SU-DHL-6 (cell line): ENCODE measurements at regions not wholly inside any gene's neighbourhood (a gene's known extent, or its start where the extent isn't known, plus 50 kb on each side); places are given as distances from the start of the nearest gene placed in this dataset.

Experiments used
- H2AFZ ChIP-seq: fragments of 200-600 bp; sonication (generic); 2 replicates; pipeline ENCODE4 v1.6.1; 2014; ENCODE audit warnings: low read depth, mild to moderate bottlenecking, moderate library complexity, mixed read lengths, antibody characterized with exemption, low read length; ENCODE audit not compliant: severe bottlenecking
- H3F3A ChIP-seq: fragments of 200-600 bp; shearing (Covaris generic); 2 replicates; pipeline ENCODE4 v1.6.0; 2016; ENCODE audit warnings: antibody characterized with exemption, mild to moderate bottlenecking; ENCODE audit not compliant: insufficient read depth
- H3K27ac ChIP-seq: fragments of 200-600 bp; sonication (generic); 2 replicates; pipeline ENCODE4 v1.5.1; 2016; ENCODE audit warnings: low read depth, mild to moderate bottlenecking, low read length, moderate library complexity, mixed read lengths
- H3K27me3 ChIP-seq: fragments of 200-600 bp; sonication (generic), shearing (Covaris generic); 2 replicates; pipeline ENCODE4 v1.6.0; 2014; ENCODE audit warnings: mild to moderate bottlenecking, low read length
- H3K36me3 ChIP-seq: fragments of 200-600 bp; sonication (generic); 2 replicates; pipeline ENCODE4 v1.6.1; 2014; ENCODE audit warnings: mild to moderate bottlenecking, low read length, mixed read lengths
- H3K4me2 ChIP-seq: fragments of 300-600, 200-600 bp; shearing (Covaris generic), sonication (generic); 2 replicates; pipeline ENCODE4 v1.6.0; 2014; ENCODE audit warnings: low read length, low read depth, mild to moderate bottlenecking; ENCODE audit not compliant: poor library complexity, severe bottlenecking
- H3K4me3 ChIP-seq: fragments of 200-600 bp; sonication (generic); 2 replicates; pipeline ENCODE4 v1.5.1; 2014; ENCODE audit warnings: antibody characterized with exemption, low read length, mild to moderate bottlenecking, mixed read lengths; ENCODE audit not compliant: insufficient read depth, poor library complexity, severe bottlenecking
- H3K79me2 ChIP-seq: fragments of 200-600 bp; sonication (generic); 2 replicates; pipeline ENCODE4 v1.6.1; 2014; ENCODE audit warnings: mild to moderate bottlenecking, low read length, moderate library complexity; ENCODE audit not compliant: insufficient read depth
- H3K9ac ChIP-seq: fragments of 200-600 bp; sonication (generic); 2 replicates; pipeline ENCODE4 v1.7.0; 2014; ENCODE audit warnings: mild to moderate bottlenecking, low read length
- H3K9me2 ChIP-seq: fragments of 200-600 bp; sonication (generic); replicated peaks from 2 replicates; pipeline ENCODE4 v1.6.1; 2014; ENCODE audit warnings: low read length; ENCODE audit not compliant: insufficient read depth
- H3K9me3 ChIP-seq: fragments of 200-600 bp; sonication (generic); 2 replicates; pipeline ENCODE4 v1.6.1; 2014; ENCODE audit warnings: low read length, mixed read lengths; ENCODE audit not compliant: insufficient read depth
- H4K20me1 ChIP-seq: fragments of 200-600 bp; sonication (generic); 2 replicates; pipeline ENCODE4 v1.6.1; 2014; ENCODE audit warnings: low read depth, mild to moderate bottlenecking, antibody characterized with exemption, low read length, moderate library complexity, mixed read lengths
- CTCF ChIP-seq: fragments of 200-600 bp; sonication (generic); IDR thresholded peaks from one replicate; pipeline ENCODE4 v1.5.1; 2017; ENCODE audit warnings: antibody characterized with exemption, mild to moderate bottlenecking, low read length, moderate library complexity; ENCODE audit not compliant: insufficient read depth, poor library complexity, severe bottlenecking
- EZH2phosphoT487 ChIP-seq: fragments of 200-600 bp; sonication (generic), shearing (Covaris generic); conservative IDR thresholded peaks from 2 replicates; pipeline ENCODE4 v1.6.1; 2018; ENCODE audit warnings: mild to moderate bottlenecking, antibody characterized with exemption, low read length, moderate library complexity, mixed read lengths

GRCh38 chr9:129263836-129264235 lies 85.8 kb upstream of the IER5L start:
- TF ChIP-seq EZH2phosphoT487, result no peak
- no peak for TF ChIP-seq CTCF
- Histone ChIP-seq H3K36me3 (no peaks in the 10 kb centered on the region), H3K27ac (no peak overlapping the region), H3K9me2 (no peaks in the 10 kb centered on the region), H3K4me3 (no peak overlapping the region), H3F3A (no peaks in the 10 kb centered on the region), H3K4me2 (no peak overlapping the region), H3K9ac (no peak overlapping the region), H3K79me2 (no peaks in the 10 kb centered on the region), H3K9me3 (no peaks in the 10 kb centered on the region), H3K27me3 (no peaks in the 10 kb centered on the region), H2AFZ (no peak overlapping the region), H4K20me1 (no peaks in the 10 kb centered on the region)

- Histone ChIP-seq H3K27ac (no peak overlapping the region), H2AFZ (no peak overlapping the region)
These were observed 84.2 kb upstream of the IER5L start for GRCh38 chr9:129262261-129262660.

GRCh38 chr9:129259375-129259774 lies 81.3 kb upstream of the IER5L start:
- Histone ChIP-seq H3K36me3 (no peaks in the 10 kb centered on the region), H3K27ac (no peak overlapping the region), H3K9me2 (no peaks in the 10 kb centered on the region), H3K9me3 (no peaks in the 10 kb centered on the region), H3K79me2 (no peaks in the 10 kb centered on the region), H3K27me3 (no peaks in the 10 kb centered on the region), H3K9ac (no peak overlapping the region), H2AFZ (no peak overlapping the region), H3K4me2 (no peak overlapping the region), H3K4me3 (no peak overlapping the region), H4K20me1 (no peaks in the 10 kb centered on the region), H3F3A (no peaks in the 10 kb centered on the region)
- TF ChIP-seq EZH2phosphoT487 (no peak), CTCF (no peak)

More at GRCh38 chr9:129262261-129262660, 84.2 kb upstream of the IER5L start:
- no peaks in the 10 kb centered on the region for H3K36me3 ChIP-seq
- TF ChIP-seq CTCF (no peak), EZH2phosphoT487 (no peak)
- H3F3A ChIP-seq, result no peaks in the 10 kb centered on the region
- H3K9me3 ChIP-seq, result no peaks in the 10 kb centered on the region
- no peak overlapping the region for H3K4me2 ChIP-seq
- no peaks in the 10 kb centered on the region for H3K79me2 ChIP-seq
- no peaks in the 10 kb centered on the region for H3K27me3 ChIP-seq
- no peaks in the 10 kb centered on the region for H3K9me2 ChIP-seq
- no peak overlapping the region for H3K9ac ChIP-seq
- no peaks in the 10 kb centered on the region for H4K20me1 ChIP-seq
- H3K4me3 ChIP-seq, result no peak overlapping the region

- Histone ChIP-seq H3K36me3 (no peaks in the 10 kb centered on the region), H3K4me3 (no peak overlapping the region), H3F3A (no peaks in the 10 kb centered on the region), H3K4me2 (no peak overlapping the region), H4K20me1 (no peaks in the 10 kb centered on the region), H3K9me2 (no peaks in the 10 kb centered on the region), H3K79me2 (no peaks in the 10 kb centered on the region), H3K9me3 (no peaks in the 10 kb centered on the region), H3K9ac (no peak overlapping the region), H3K27ac (no peak overlapping the region), H3K27me3 (no peaks in the 10 kb centered on the region), H2AFZ (no peak overlapping the region)
- no peak for TF ChIP-seq EZH2phosphoT487
- no peak for TF ChIP-seq CTCF
These were observed 80.8 kb upstream of the IER5L start for GRCh38 chr9:129258823-129259301.
